ENCODE measurements at regions not wholly inside any gene's neighbourhood (a gene's known extent, or its start where the extent isn't known, plus 50 kb on each side); places are given as distances from the start of the nearest gene placed in this dataset.

GRCh38 chr10:131841661-131842139 lies 59.1 kb upstream of the PPP2R2D start:
- H3K36me3 ChIP-seq, result no peaks in the 10 kb centered on the region
- DNase-seq, result no peak

GRCh38 chr10:131842351-131843088 lies 58.3 kb upstream of the PPP2R2D start:
- no peak overlapping the region for H3K27ac ChIP-seq
- H3K27me3 ChIP-seq (ENCODE audit: low read depth), result peaks cover 12% of the 10 kb centered on the region
- H3K4me1 ChIP-seq, result no peaks in the 10 kb centered on the region
- intact Hi-C loops (cut with DNase I), result no loop called here
- peak; percentile 32 for DNase-seq
- no peaks in the 10 kb centered on the region for H3K9me3 ChIP-seq
- TF ChIP-seq, protein P1, sequence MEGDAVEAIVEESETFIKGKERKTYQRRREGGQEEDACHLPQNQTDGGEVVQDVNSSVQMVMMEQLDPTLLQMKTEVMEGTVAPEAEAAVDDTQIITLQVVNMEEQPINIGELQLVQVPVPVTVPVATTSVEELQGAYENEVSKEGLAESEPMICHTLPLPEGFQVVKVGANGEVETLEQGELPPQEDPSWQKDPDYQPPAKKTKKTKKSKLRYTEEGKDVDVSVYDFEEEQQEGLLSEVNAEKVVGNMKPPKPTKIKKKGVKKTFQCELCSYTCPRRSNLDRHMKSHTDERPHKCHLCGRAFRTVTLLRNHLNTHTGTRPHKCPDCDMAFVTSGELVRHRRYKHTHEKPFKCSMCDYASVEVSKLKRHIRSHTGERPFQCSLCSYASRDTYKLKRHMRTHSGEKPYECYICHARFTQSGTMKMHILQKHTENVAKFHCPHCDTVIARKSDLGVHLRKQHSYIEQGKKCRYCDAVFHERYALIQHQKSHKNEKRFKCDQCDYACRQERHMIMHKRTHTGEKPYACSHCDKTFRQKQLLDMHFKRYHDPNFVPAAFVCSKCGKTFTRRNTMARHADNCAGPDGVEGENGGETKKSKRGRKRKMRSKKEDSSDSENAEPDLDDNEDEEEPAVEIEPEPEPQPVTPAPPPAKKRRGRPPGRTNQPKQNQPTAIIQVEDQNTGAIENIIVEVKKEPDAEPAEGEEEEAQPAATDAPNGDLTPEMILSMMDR (IDR thresholded peaks at IDR 0.05), result no peak
- H3K4me3 ChIP-seq, result no peak overlapping the region
- peak in 1 of 2 donors; percentile 9 for ATAC-seq
- no peaks in the 10 kb centered on the region for H3K36me3 ChIP-seq

More at GRCh38 chr10:131841661-131842139, 59.1 kb upstream of the PPP2R2D start:
- ATAC-seq, result peak; percentile 15 to 23
- intact Hi-C loops (cut with DNase I), result no loop called here
- TF ChIP-seq, protein P1 (IDR thresholded peaks at IDR 0.05), result no peak
- H3K4me1 ChIP-seq, result no peaks in the 10 kb centered on the region
- H3K9me3 ChIP-seq, result no peaks in the 10 kb centered on the region
- peaks cover 10% of the 10 kb centered on the region for H3K27me3 ChIP-seq (ENCODE audit: low read depth)
- no peak overlapping the region for H3K27ac ChIP-seq
- no peak overlapping the region for H3K4me3 ChIP-seq

- ATAC-seq (peak in 1 of 2 donors; percentile 5), DNase-seq (no peak)
- peaks cover 12% of the 10 kb centered on the region for H3K27me3 ChIP-seq (ENCODE audit: low read depth)
- no peak overlapping the region for H3K4me3 ChIP-seq
- intact Hi-C loops (cut with DNase I), result no loop called here
- H3K27ac ChIP-seq, result no peak overlapping the region
- H3K4me1 ChIP-seq, result no peaks in the 10 kb centered on the region
- TF ChIP-seq, protein P1 (IDR thresholded peaks at IDR 0.05), result no peak
- no peaks in the 10 kb centered on the region for H3K36me3 ChIP-seq
- H3K9me3 ChIP-seq, result no peaks in the 10 kb centered on the region
These were observed 57.7 kb upstream of the PPP2R2D start for GRCh38 chr10:131843089-131843595.

DNA sequence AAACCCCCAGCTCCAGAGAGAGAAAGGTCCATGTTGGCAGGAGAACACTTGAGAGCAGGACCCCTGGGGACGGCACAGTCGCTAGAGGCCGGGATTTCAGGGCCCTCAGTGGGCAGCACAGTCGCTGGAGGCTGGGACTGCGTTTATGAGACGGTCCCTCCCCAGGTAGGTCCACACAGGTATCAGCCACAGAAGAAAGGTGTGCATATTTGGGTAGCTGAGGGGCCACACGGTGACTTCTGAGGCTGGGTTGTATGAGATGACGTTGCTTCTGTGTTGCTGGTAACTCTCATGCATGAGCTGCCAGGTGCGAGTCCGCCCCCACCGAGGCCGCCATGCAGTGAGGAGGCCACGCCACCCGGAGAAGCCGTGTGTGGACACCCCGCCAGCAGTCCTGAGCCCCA lies 56.9 kb upstream of the PPP2R2D start:
- TF ChIP-seq, protein P1 (IDR thresholded peaks at IDR 0.05), result no peak
- no peak overlapping the region for H3K4me3 ChIP-seq
- no peaks in the 10 kb centered on the region for H3K9me3 ChIP-seq
- H3K27ac ChIP-seq, result no peak overlapping the region
- H3K36me3 ChIP-seq, result no peaks in the 10 kb centered on the region
- DNase-seq (no peak), ATAC-seq (no peak)
- H3K4me1 ChIP-seq, result no peaks in the 10 kb centered on the region
- intact Hi-C loops (cut with DNase I), result no loop called here
- H3K27me3 ChIP-seq (ENCODE audit: low read depth), result peaks cover 12% of the 10 kb centered on the region

- intact Hi-C loops (cut with DNase I), result no loop called here
- TF ChIP-seq, protein P1 (IDR thresholded peaks at IDR 0.05), result no peak
- Histone ChIP-seq H3K4me3 (no peak overlapping the region), H3K36me3 (no peaks in the 10 kb centered on the region), H3K27ac (no peak overlapping the region), H3K27me3 (ENCODE audit: low read depth) (peaks cover 12% of the 10 kb centered on the region), H3K4me1 (no peaks in the 10 kb centered on the region), H3K9me3 (no peaks in the 10 kb centered on the region)
- DNase-seq (no peak), ATAC-seq (no peak)
These were observed 56.2 kb upstream of the PPP2R2D start for GRCh38 chr10:131844529-131845084.
